GM18526 (cell line): ENCODE measurements at regions not wholly inside any gene's neighbourhood (a gene's known extent, or its start where the extent isn't known, plus 50 kb on each side); places are given as distances from the start of the nearest gene placed in this dataset.

Experiments used
- POLR2A ChIP-seq: IDR thresholded peaks from 3 replicates; pipeline ENCODE4 v1.6.1; 2011; ENCODE audit not compliant: insufficient read length; ENCODE audit errors: extremely low read depth

GRCh38 chr13:44116562-44117332 lies 237.0 kb downstream of the LACC1 start:
- TF ChIP-seq POLR2A, result no peak

GRCh38 chr13:44117351-44117750 lies 237.6 kb downstream of the LACC1 start:
- TF ChIP-seq POLR2A, result no peak

GRCh38 chr13:44117816-44118215 lies 238.1 kb downstream of the LACC1 start:
- no peak for TF ChIP-seq POLR2A

GRCh38 chr13:44118881-44119280 lies 239.2 kb downstream of the LACC1 start:
- TF ChIP-seq POLR2A, result no peak

- no peak for TF ChIP-seq POLR2A
Measured at GRCh38 chr13:44120043-44120442, 240.3 kb downstream of the LACC1 start.

GRCh38 chr13:44120849-44121755 lies 241.4 kb downstream of the LACC1 start:
- no peak for TF ChIP-seq POLR2A

- no peak for TF ChIP-seq POLR2A
Measured at GRCh38 chr13:44124352-44124751, 244.6 kb downstream of the LACC1 start.

- TF ChIP-seq POLR2A, result no peak
Measured at GRCh38 chr13:44125943-44126469, 246.3 kb downstream of the LACC1 start.

GRCh38 chr13:44128552-44129001 lies 245.0 kb upstream of the SERP2 start:
- TF ChIP-seq POLR2A, result no peak

GRCh38 chr13:44129418-44129817 lies 244.2 kb upstream of the SERP2 start:
- no peak for TF ChIP-seq POLR2A

- TF ChIP-seq POLR2A, result no peak
Measured at GRCh38 chr13:44131069-44131614, 242.5 kb upstream of the SERP2 start.

- no peak for TF ChIP-seq POLR2A
Measured at GRCh38 chr13:44132710-44133109, 240.9 kb upstream of the SERP2 start.

GRCh38 chr13:44133626-44134025 lies 240.0 kb upstream of the SERP2 start:
- no peak for TF ChIP-seq POLR2A

- TF ChIP-seq POLR2A, result no peak
Measured at GRCh38 chr13:44135566-44135965, 238.1 kb upstream of the SERP2 start.

- no peak for TF ChIP-seq POLR2A
Measured at GRCh38 chr13:44136696-44137268, 236.8 kb upstream of the SERP2 start.
